CD14-positive monocyte (primary cell): ENCODE measurements at regions not wholly inside any gene's neighbourhood (a gene's known extent, or its start where the extent isn't known, plus 50 kb on each side); places are given as distances from the start of the nearest gene placed in this dataset.
A peak's percentile ranks its signal among the peaks of the same experiment; 100 is the strongest.

Source experiments
- DNase-seq, 3 donors: peaks; one replicate each; pipeline ENCODE4 v3.0.0-alpha.2; 2011 to 2022
- H2AFZ ChIP-seq: 2 replicates; pipeline ENCODE4 v1.6.0; 2012; ENCODE audit warnings: mild to moderate bottlenecking, low read depth, low read length, inconsistent platforms; ENCODE audit not compliant: insufficient read depth, poor library complexity, severe bottlenecking
- H3K27ac ChIP-seq, 2 donors: 1 replicate in 1 of 2; 2 replicates in 1 of 2; pipeline ENCODE4 v1.5.1; 2012 to 2013; ENCODE audit warnings: low read length in 2 of 2, control low read depth in 1 of 2, inconsistent platforms in 1 of 2, low read depth in 1 of 2, mild to moderate bottlenecking in 1 of 2
- H3K27me3 ChIP-seq, 2 donors: one replicate each; pipeline versions ENCODE4 v1.6.0 to v1.6.1; 2011 to 2013; ENCODE audit warnings: low read length in 2 of 2; ENCODE audit not compliant: control insufficient read depth in 2 of 2, insufficient read depth in 2 of 2
- H3K36me3 ChIP-seq, 2 donors: replicated peaks in 1 of 2; 1 replicate in 1 of 2; 2 replicates in 1 of 2; pipeline versions ENCODE4 v1.5.1 to v1.6.1; 2012 to 2013; ENCODE audit warnings: low read length in 2 of 2, control low read depth in 1 of 2, inconsistent platforms in 1 of 2, mild to moderate bottlenecking in 1 of 2; ENCODE audit not compliant: insufficient read depth in 2 of 2, control insufficient read depth in 1 of 2
- H3K4me1 ChIP-seq, 2 donors: 1 replicate in 1 of 2; 2 replicates in 1 of 2; pipeline versions ENCODE4 v1.5.1 to v1.6.1; 2012 to 2013; ENCODE audit warnings: low read length in 2 of 2, control low read depth in 1 of 2, inconsistent platforms in 1 of 2, mild to moderate bottlenecking in 1 of 2, moderate library complexity in 1 of 2; ENCODE audit not compliant: insufficient read depth in 2 of 2, control insufficient read depth in 1 of 2
- H3K4me2 ChIP-seq: replicated peaks from 2 replicates; pipeline ENCODE3; 2012; ENCODE audit warnings: low read length, moderate library complexity, mild to moderate bottlenecking; ENCODE audit not compliant: poor library complexity, severe bottlenecking; ENCODE audit errors: extremely low read depth
- H3K4me3 ChIP-seq, 3 experiments: fragments of 200-600 bp in 1 of 3; sonication (generic) in 1 of 3; replicated peaks in 1 of 3; 1 replicate in 2 of 3; 2 replicates in 1 of 3; pipeline ENCODE4 v1.5.1; 2011 to 2013; ENCODE audit warnings: low read length in 3 of 3, mild to moderate bottlenecking in 3 of 3, control low read depth in 2 of 3, low read depth in 2 of 3, inconsistent platforms in 1 of 3, moderate library complexity in 1 of 3
- H3K79me2 ChIP-seq: 2 replicates; pipeline ENCODE4 v1.6.0; 2012; ENCODE audit warnings: mild to moderate bottlenecking, control low read depth, inconsistent platforms, low read length, moderate library complexity; ENCODE audit not compliant: insufficient read depth
- H3K9ac ChIP-seq: 2 replicates; pipeline ENCODE4 v1.6.0; 2017; ENCODE audit warnings: low read length, mild to moderate bottlenecking; ENCODE audit not compliant: insufficient read depth, poor library complexity, severe bottlenecking
- H3K9me3 ChIP-seq, 2 donors: replicated peaks in 1 of 2; 1 replicate in 1 of 2; 2 replicates in 1 of 2; pipeline versions ENCODE4 v1.5.1 to v1.6.1; 2012 to 2013; ENCODE audit warnings: low read length in 2 of 2, control low read depth in 1 of 2; ENCODE audit not compliant: control insufficient read depth in 1 of 2, insufficient read depth in 1 of 2
- H4K20me1 ChIP-seq: 2 replicates; pipeline ENCODE4 v1.6.0; 2012; ENCODE audit warnings: mild to moderate bottlenecking, low read length, control low read depth, moderate library complexity; ENCODE audit not compliant: insufficient read depth
- H3K27ac Mint-ChIP-seq, 7 donors: one replicate each; pipeline ENCODE4 v1.8.0; 2020; ENCODE audit warnings: mild to moderate bottlenecking in 7 of 7, mixed read lengths in 7 of 7, moderate library complexity in 6 of 7, inconsistent platforms in 2 of 7
- H3K27me3 Mint-ChIP-seq, 3 donors: one replicate each; pipeline ENCODE4 v1.8.0; 2021 to 2022; ENCODE audit warnings: low read depth in 3 of 3, mild to moderate bottlenecking in 3 of 3, mixed read lengths in 3 of 3, moderate library complexity in 3 of 3, inconsistent platforms in 1 of 3
- H3K36me3 Mint-ChIP-seq, 2 donors: one replicate each; pipeline ENCODE4 v1.8.0; 2020; ENCODE audit warnings: mixed read lengths in 2 of 2, inconsistent platforms in 1 of 2, mild to moderate bottlenecking in 1 of 2
- H3K4me1 Mint-ChIP-seq: one replicate; pipeline ENCODE4 v1.8.0; 2020; ENCODE audit warnings: mild to moderate bottlenecking, mixed read lengths
- H3K4me3 Mint-ChIP-seq, 2 donors: one replicate each; pipeline ENCODE4 v1.8.0; 2020; ENCODE audit warnings: mild to moderate bottlenecking in 2 of 2, mixed read lengths in 2 of 2, moderate library complexity in 1 of 2
- H3K9me3 Mint-ChIP-seq, 7 donors: one replicate each; pipeline ENCODE4 v1.8.0; 2020 to 2022; ENCODE audit warnings: mixed read lengths in 7 of 7, mild to moderate bottlenecking in 6 of 7, moderate library complexity in 6 of 7, inconsistent platforms in 2 of 7
- WGBS: methylation state at CpG from one replicate; pipeline ENCODE4 v1.1.5; 2013; ENCODE audit warnings: missing lambda C conversion rate; ENCODE audit not compliant: insufficient coverage; 5-methylcytosine and 5-hydroxymethylcytosine counted together
- intact Hi-C, 2 donors: fragments of 100-400 bp; cut with micrococcal nuclease; formaldehyde crosslinking; loops; one replicate each; pipeline versions ENCODE4 v1.15.0 to v1.15.1; 2023
- TF ChIP-seq, protein P1 (sequence below): fragments of 200-600 bp; IDR thresholded peaks from one replicate; pipeline ENCODE4 v1.8.0; 2022; ENCODE audit warnings: antibody characterized with exemption, mild to moderate bottlenecking

DNA sequence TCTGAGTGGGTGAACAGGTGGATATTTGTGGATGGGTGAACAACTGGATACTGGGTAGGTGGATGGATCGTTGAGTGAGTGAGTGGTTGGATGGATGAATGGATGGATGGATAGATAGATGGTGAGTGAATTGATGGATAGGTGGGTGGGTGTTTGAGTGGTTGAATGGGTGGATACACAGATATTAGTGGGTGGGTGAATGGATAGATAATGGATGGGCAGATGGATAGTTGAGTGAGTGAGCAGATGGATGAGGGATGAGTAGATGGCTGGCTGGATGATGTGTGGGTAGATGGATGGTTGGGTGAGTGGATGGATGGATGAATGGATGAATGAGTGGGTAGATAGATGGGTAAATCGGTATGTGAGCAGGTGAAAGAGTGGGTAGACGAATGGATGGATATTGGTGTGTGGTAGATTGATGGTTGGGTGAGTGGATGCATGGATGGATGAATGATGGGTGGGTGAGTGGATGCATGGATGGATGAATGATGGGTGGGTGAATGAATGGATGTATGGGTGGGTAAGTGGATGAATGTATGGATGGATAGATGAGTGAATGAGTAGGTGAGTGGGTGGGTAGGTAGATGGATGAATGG is 406.7 kb downstream of the MN1 start:
- peaks cover 0 to 3% of the 10 kb centered on the region in 2 donors for H3K27me3 ChIP-seq
- H3K9me3 ChIP-seq, result no peaks in the 10 kb centered on the region
- H3K4me2 ChIP-seq, result no peak overlapping the region
- H3K4me3 ChIP-seq, result no peak overlapping the region
- H2AFZ ChIP-seq, result no peak overlapping the region
- H3K36me3 Mint-ChIP-seq, result no peaks in the 10 kb centered on the region
- no peaks in the 10 kb centered on the region for H3K36me3 ChIP-seq
- H3K4me1 ChIP-seq, result no peaks in the 10 kb centered on the region
- H3K27ac Mint-ChIP-seq, result peak overlapping the region in 1 of 7 donors; percentile 0
- no peaks in the 10 kb centered on the region for H3K9me3 Mint-ChIP-seq
- no peaks in the 10 kb centered on the region for H4K20me1 ChIP-seq
- no peaks in the 10 kb centered on the region for H3K4me1 Mint-ChIP-seq
- H3K9ac ChIP-seq, result no peak overlapping the region
- H3K27me3 Mint-ChIP-seq, result peaks cover 0 to 12% (median 3%) of the 10 kb centered on the region in 3 donors
- WGBS, result 81% methylated on average over 3 of the region's 3 CpGs
- intact Hi-C loops, result no loop called here
- TF ChIP-seq, protein P1, sequence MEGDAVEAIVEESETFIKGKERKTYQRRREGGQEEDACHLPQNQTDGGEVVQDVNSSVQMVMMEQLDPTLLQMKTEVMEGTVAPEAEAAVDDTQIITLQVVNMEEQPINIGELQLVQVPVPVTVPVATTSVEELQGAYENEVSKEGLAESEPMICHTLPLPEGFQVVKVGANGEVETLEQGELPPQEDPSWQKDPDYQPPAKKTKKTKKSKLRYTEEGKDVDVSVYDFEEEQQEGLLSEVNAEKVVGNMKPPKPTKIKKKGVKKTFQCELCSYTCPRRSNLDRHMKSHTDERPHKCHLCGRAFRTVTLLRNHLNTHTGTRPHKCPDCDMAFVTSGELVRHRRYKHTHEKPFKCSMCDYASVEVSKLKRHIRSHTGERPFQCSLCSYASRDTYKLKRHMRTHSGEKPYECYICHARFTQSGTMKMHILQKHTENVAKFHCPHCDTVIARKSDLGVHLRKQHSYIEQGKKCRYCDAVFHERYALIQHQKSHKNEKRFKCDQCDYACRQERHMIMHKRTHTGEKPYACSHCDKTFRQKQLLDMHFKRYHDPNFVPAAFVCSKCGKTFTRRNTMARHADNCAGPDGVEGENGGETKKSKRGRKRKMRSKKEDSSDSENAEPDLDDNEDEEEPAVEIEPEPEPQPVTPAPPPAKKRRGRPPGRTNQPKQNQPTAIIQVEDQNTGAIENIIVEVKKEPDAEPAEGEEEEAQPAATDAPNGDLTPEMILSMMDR, result no peak
- no peak overlapping the region for H3K4me3 Mint-ChIP-seq
- no peak overlapping the region for H3K27ac ChIP-seq
- DNase-seq, result no peak
- no peaks in the 10 kb centered on the region for H3K79me2 ChIP-seq

DNA sequence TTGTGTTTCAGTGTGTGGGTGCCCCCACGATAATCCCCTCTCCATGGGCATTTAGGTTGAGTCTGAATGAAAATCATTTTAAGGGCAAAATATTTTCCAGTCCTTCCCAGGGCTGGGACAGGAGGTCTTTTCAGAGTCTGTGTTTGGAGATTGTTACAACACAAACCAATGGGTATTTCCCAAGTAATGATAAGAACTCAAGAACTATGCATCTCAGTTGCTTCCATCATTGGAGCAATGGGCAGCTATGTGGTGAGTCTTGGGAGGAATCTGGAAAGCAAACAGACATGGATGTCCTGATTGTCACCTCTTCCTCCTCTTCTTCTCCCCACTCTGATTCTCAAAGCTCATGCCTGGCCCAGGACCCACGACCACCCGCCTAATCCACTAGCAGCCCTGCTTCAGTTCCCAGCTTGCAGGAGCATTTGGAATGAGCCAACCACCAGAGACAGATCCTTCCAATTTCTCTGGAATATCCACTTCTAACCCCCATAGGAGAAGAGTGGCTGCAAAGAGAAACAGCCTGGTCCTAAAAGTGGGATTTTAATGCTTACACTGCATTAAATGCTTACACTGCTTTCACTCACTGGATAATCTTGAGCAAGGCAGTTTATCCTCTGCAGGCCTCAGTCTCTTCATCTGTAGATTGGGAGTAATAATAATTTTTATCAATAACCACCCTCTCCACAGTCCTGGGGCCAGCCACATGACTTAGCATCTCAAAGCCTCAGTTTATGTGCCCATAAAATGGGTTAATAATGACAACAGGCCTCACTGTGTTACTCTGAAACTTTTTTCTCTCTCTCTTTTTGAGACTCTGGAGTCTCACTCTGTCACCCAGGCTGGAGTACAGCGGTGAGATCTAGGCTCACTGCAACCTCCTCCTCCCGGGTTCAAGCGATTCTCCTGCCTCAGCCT is 404.3 kb downstream of the MN1 start:
- no peaks in the 10 kb centered on the region for H3K36me3 Mint-ChIP-seq
- Histone ChIP-seq H3K36me3 (no peaks in the 10 kb centered on the region), H3K4me1 (no peaks in the 10 kb centered on the region), H3K79me2 (no peaks in the 10 kb centered on the region), H3K9ac (no peak overlapping the region), H2AFZ (no peak overlapping the region), H4K20me1 (no peaks in the 10 kb centered on the region), H3K4me2 (no peak overlapping the region), H3K27ac (no peak overlapping the region), H3K4me3 (no peak overlapping the region), H3K9me3 (no peaks in the 10 kb centered on the region), H3K27me3 (peaks cover 0 to 3% of the 10 kb centered on the region in 2 donors)
- TF ChIP-seq, protein P1, result no peak
- H3K9me3 Mint-ChIP-seq, result no peaks in the 10 kb centered on the region
- DNase-seq, result no peak
- H3K4me3 Mint-ChIP-seq, result no peak overlapping the region
- H3K27ac Mint-ChIP-seq, result no peak overlapping the region
- no peaks in the 10 kb centered on the region for H3K4me1 Mint-ChIP-seq
- WGBS, result 96% methylated on average over 5 of the region's 6 CpGs
- peaks cover under 1 to 16% (median 8%) of the 10 kb centered on the region in 3 donors for H3K27me3 Mint-ChIP-seq
- intact Hi-C loops, result no loop called here
